Nephron (organoid): ENCODE measurements at regions not wholly inside any gene's neighbourhood (a gene's known extent, or its start where the extent isn't known, plus 50 kb on each side); places are given as distances from the start of the nearest gene placed in this dataset.

Source experiments
- H3K27ac Mint-ChIP-seq, 3 experiments: 2 replicates each; pipeline ENCODE4 v1.8.0; 2020; ENCODE audit warnings: mixed read lengths in 3 of 3, mild to moderate bottlenecking in 2 of 3, moderate library complexity in 1 of 3
- H3K27me3 Mint-ChIP-seq: 2 replicates; pipeline ENCODE4 v1.8.0; 2021; ENCODE audit warnings: low read depth, mild to moderate bottlenecking, moderate library complexity, mixed read lengths
- H3K36me3 Mint-ChIP-seq: 2 replicates; pipeline ENCODE4 v1.8.0; 2020; ENCODE audit warnings: low read depth, mixed read lengths
- H3K4me1 Mint-ChIP-seq: 2 replicates; pipeline ENCODE4 v1.8.0; 2020; ENCODE audit warnings: mixed read lengths
- H3K4me3 Mint-ChIP-seq, 3 experiments: 2 replicates each; pipeline ENCODE4 v1.8.0; 2020; ENCODE audit warnings: mild to moderate bottlenecking in 3 of 3, mixed read lengths in 3 of 3, moderate library complexity in 2 of 3
- H3K9me3 Mint-ChIP-seq: 2 replicates; pipeline ENCODE4 v1.8.0; 2020; ENCODE audit warnings: mixed read lengths
- TF ChIP-seq, protein P1 (sequence below), 3 experiments: fragments of 200-600 bp; sonication (generic); IDR thresholded peaks; one replicate each; pipeline ENCODE4 v1.5.0; 2021; ENCODE audit warnings: antibody characterized with exemption in 3 of 3; ENCODE audit not compliant: unreplicated experiment in 3 of 3

DNA sequence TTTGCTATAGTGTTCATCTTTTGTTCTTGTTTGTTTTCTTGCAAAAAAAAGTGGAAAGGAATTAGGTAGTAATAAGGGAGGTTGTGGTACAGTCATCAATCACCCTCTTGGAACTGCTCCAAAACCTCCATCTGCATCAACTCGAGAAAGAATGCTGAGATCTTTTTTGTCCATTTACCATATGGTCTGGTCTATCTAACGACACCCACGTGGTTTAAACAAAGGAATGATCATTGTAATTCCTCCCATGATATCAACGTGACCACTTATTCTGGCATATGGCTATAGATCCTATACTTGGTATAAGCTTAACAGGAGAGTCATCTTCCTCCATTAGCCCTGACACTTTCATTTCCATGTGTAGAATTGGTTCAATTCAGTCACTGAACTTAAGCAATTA, 1025.3 kb upstream of the NXPH2 start:
- no peak overlapping the region for H3K27ac Mint-ChIP-seq
- peaks cover 2% of the 10 kb centered on the region for H3K9me3 Mint-ChIP-seq
- H3K27me3 Mint-ChIP-seq: peaks cover 3% of the 10 kb centered on the region
- TF ChIP-seq, protein P1, sequence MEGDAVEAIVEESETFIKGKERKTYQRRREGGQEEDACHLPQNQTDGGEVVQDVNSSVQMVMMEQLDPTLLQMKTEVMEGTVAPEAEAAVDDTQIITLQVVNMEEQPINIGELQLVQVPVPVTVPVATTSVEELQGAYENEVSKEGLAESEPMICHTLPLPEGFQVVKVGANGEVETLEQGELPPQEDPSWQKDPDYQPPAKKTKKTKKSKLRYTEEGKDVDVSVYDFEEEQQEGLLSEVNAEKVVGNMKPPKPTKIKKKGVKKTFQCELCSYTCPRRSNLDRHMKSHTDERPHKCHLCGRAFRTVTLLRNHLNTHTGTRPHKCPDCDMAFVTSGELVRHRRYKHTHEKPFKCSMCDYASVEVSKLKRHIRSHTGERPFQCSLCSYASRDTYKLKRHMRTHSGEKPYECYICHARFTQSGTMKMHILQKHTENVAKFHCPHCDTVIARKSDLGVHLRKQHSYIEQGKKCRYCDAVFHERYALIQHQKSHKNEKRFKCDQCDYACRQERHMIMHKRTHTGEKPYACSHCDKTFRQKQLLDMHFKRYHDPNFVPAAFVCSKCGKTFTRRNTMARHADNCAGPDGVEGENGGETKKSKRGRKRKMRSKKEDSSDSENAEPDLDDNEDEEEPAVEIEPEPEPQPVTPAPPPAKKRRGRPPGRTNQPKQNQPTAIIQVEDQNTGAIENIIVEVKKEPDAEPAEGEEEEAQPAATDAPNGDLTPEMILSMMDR (IDR thresholded peaks at IDR 0.05; ENCODE audit: unreplicated experiment in 3 of 3): no peak
- no peak overlapping the region for H3K4me3 Mint-ChIP-seq
- H3K36me3 Mint-ChIP-seq: no peaks in the 10 kb centered on the region
- peaks cover 5% of the 10 kb centered on the region for H3K4me1 Mint-ChIP-seq

DNA sequence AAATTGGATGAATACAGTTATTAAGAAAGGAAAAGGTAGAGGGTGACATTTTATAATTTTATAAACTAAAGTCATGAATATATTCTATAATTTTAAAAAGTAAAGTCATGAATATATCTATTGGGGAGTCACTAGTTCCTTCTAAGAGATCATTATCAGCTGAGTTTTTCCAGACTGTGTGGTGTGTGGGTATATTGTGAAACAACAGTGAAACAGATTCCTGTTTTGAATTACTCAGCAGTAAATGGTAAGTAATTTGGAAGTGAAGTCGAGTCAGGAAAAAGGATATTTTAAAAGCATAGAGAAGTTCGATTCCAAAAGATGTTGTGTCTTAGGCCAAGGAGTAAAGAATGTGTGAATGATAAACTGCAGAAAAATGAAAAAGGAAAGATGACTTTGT, 1018.2 kb upstream of the NXPH2 start:
- Mint-ChIP-seq H3K9me3 (no peaks in the 10 kb centered on the region), H3K4me3 (no peak overlapping the region), H3K4me1 (no peaks in the 10 kb centered on the region), H3K36me3 (no peaks in the 10 kb centered on the region), H3K27me3 (peaks cover 4% of the 10 kb centered on the region), H3K27ac (no peak overlapping the region)
- TF ChIP-seq, protein P1 (IDR thresholded peaks at IDR 0.05; ENCODE audit: unreplicated experiment in 3 of 3): no peak

DNA sequence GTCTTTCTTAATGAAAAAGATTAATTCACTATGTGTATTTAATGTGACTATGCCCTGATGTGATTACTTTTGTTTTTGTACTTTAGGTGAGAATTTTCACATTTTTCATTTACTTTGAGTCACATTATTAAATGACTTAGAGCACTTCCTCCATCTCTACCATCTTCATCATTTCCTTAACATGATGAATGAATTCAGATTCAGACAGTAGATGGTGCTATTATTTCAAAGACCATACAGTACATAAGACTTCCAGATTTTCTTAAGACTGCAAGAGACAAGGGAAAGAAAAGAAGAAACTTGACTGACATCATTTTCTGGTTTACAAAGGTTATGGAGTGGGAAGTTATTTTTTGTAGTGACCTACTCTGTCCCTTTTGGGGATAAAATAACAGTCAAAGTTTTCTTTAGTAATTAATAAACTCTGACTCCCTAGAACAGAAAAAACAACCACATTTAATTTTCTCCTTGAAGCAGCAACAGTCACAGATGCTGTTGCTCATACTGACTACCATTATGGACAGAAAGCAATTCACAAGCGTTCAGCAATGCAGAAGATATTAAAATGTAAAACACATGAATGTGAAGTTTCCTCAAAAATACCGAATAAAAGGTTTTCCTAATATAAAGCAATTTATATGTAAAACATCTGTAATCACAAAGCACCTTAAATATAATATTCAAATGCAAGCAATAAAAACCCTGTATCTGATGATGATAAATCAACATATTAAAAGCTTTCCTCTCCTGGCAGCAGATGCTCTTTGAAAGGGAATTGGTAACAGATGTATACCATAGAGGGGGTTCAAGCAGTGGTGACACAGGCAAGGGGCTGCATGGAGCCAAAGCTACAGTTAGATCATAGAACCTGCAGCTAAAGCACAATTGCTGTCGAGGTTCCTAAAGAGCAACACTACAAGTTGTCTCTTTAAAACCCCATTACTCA, 1010.9 kb upstream of the NXPH2 start:
- Mint-ChIP-seq H3K27me3 (peaks cover 17% of the 10 kb centered on the region), H3K9me3 (no peaks in the 10 kb centered on the region), H3K4me1 (peaks cover 9% of the 10 kb centered on the region), H3K27ac (peak overlapping the region in 1 of 3 experiments; percentile 6), H3K4me3 (no peak overlapping the region), H3K36me3 (no peaks in the 10 kb centered on the region)
- TF ChIP-seq, protein P1 (IDR thresholded peaks at IDR 0.05; ENCODE audit: unreplicated experiment in 3 of 3): peak; percentile 45 to 65 (median 50)

DNA sequence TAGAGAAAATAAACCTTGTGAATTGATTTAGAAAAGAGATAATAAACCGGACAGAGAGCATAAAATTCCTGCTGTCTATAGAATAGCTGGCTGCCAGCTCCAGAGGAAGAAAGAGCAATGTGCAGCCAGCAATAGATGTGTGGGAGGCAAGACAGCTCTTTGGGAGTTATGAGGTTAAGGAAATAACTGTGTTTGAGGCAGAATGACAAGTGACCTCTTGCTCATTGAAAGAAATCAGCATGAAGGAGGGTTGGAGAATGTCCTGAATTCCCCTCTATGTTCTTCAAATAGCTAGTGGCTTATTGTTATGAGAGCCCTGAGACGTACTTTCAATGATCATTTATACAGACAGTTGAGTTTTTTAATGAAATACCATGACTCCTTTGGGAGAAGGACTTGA, 1009.9 kb upstream of the NXPH2 start:
- Mint-ChIP-seq H3K27me3 (peaks cover 19% of the 10 kb centered on the region), H3K9me3 (no peaks in the 10 kb centered on the region), H3K27ac (peak overlapping the region in 1 of 3 experiments; percentile 10), H3K36me3 (no peaks in the 10 kb centered on the region), H3K4me1 (peaks cover 9% of the 10 kb centered on the region), H3K4me3 (no peak overlapping the region)
- TF ChIP-seq, protein P1 (IDR thresholded peaks at IDR 0.05; ENCODE audit: unreplicated experiment in 3 of 3): no peak

DNA sequence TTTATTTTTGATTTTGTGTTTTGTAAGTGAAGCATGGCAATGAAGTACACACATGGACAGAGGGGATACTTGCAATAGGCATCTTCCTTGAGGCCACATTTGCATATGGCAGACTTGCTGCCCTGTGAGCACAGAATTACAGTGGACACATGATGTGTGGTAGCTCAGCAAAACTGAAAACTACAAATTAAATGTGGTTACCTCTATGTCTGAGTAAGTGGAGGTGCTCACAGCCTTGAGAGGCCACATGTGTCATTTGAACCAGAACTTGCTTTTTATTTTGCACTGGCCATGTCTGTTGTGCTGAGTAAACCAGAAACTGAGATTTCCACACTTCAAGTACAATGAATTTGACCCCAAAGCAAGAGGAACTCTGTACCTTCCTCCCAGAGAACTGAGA, 998.5 kb upstream of the NXPH2 start:
- TF ChIP-seq, protein P1 (IDR thresholded peaks at IDR 0.05; ENCODE audit: unreplicated experiment in 3 of 3): no peak
- Mint-ChIP-seq H3K27ac (no peak overlapping the region), H3K27me3 (no peaks in the 10 kb centered on the region), H3K4me3 (no peak overlapping the region), H3K4me1 (no peaks in the 10 kb centered on the region), H3K9me3 (no peaks in the 10 kb centered on the region), H3K36me3 (no peaks in the 10 kb centered on the region)
